CD4-positive, alpha-beta T cell treated with Interleukin-4 for 4 hours (primary cell): ENCODE measurements at regions not wholly inside any gene's neighbourhood (a gene's known extent, or its start where the extent isn't known, plus 50 kb on each side); places are given as distances from the start of the nearest gene placed in this dataset.
A peak's percentile ranks its signal among the peaks of the same experiment; 100 is the strongest.
"Not testable (repeated sequence)": the region's sequence is repeated elsewhere in the genome, so short reads cannot be mapped to it uniquely, and the experiment has no call there.

Experiments used
- DNase-seq: peaks from one replicate; pipeline ENCODE4 v3.0.0-alpha.2; 2020

GRCh38 chr12:47340411-47341015 lies 260.8 kb upstream of the AMIGO2 start:
- no peak for DNase-seq

DNA sequence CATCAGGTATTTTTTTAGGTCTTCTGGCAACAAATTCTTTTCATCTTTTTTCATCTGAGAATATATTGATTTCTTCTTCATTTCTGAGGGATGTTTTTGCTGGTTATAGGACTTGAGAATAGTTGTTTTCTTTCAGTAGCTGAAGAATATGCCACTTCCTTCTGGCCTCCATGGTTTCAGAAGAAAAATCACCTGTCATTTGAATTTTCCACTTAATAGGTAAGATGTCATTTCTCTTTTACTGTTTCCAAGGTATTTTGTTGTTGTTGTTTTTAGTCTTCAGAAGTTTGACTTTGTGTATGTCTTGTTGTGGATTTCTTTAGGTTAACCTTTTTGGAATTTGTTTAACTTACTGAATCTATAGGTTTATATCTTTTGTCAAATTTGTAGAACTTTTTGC lies 257.8 kb upstream of the AMIGO2 start:
- no peak for DNase-seq

- DNase-seq = not testable (repeated sequence)
Observed at GRCh38 chr12:47333271-47333858, 253.6 kb upstream of the AMIGO2 start.

DNA sequence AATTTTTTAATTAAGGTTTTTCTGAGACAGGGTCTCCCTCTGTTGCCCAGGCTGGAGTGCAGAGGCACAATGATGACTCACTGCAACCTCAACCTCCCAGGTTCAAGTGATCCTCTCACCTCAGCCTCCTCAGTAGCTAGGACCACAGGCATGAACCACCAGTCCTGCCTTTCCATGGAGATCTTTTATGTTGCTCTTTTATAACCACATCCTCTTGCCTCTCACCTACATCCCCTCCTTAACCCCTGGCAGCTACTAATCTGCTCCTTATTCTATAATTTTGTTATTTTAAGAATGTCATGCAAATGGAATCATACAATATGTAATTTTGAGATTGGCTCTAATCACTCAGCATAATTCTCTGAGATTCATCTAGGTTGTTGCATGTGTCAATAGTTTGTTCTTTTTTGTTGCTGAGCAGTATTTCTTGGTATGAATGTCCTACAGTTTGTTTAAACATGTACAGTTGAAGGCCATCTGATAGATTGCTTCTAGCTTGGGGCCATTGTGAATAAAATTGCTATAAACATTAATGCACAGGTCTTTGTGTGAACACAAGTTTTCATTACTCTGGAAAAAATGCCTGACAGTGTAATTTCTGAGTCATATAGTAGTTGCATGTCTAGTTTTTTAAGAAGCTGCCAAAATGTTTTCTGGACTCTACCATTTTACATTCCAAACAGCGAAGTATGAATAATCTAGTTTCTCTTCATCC lies 249.2 kb upstream of the AMIGO2 start:
- peak; percentile 21 for DNase-seq

GRCh38 chr12:47326190-47326589 lies 246.4 kb upstream of the AMIGO2 start:
- DNase-seq = no peak

DNA sequence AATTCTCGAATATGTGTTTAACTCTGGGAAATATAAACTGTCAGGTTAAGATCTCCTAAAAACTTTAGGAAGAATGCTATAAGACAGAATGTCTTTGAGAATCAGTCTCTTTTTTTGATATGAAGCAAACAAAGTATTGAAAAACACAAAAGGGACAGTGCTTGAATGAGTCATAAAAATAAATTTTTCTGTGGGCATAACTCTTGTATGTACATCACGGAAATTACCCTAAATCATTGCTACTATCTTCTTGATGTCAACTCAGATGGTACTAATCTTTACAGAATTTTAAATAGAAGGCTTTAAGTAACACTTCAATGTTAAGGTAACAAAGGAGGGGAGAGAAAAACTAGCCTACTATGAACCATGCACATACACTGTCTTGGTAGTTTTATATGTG lies 244.0 kb upstream of the AMIGO2 start:
- no peak for DNase-seq

DNA sequence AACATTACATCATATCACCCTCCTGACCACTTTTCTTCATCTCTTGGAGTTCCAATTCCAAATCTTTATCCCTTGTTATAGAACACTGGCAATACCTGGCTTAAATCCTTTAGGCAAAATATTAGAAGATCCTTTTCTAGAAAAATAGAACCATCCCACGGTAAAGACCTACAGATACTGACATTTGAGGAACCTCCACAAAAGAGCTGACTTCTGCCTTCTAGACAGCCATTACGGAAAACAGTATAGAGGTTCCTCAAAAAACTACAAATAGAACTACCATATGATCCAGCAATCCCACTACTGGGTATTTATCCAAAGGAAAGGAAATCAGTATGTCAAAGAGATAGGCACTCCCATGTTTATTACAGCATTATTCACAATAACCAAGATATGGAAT lies 241.7 kb upstream of the AMIGO2 start:
- no peak for DNase-seq

DNA sequence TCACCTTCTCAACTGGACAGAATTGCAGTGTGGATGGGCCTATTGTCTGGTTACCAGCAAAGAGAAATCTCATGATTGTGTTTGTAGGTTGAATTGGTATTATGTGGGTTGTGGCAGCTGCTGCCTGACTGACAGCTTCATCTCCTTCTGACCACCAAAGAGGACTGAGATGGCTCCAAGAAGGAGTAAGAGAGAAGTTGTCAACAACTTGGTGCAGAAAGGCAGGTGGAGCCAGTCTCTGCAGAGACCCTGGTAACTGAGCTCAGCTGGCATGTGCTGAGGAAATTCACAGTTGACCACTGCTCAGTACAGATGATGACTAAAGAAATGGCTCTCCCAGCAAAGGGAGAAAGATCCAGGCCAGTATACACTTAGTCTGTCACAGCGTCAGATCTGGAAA lies 240.0 kb upstream of the AMIGO2 start:
- no peak for DNase-seq

DNA sequence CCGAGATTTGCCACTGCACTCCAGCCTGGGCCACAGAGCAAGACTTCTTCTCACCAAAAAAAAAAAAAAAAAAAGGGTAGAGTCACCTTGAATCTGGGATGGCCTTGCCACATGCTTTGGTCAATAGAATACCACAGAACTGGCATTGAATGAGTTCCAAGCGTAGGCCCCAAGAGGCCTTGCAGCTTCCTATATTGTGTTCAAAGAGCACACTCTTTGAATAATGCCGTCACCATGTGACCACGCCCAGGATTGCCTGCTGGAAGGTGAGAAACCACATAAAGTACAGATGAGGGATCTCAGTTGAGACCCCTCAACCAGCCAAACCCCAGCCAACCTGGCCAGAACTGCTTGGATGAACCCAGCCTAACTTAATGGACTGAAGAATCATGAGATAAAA lies 239.2 kb upstream of the AMIGO2 start:
- DNase-seq = no peak

DNA sequence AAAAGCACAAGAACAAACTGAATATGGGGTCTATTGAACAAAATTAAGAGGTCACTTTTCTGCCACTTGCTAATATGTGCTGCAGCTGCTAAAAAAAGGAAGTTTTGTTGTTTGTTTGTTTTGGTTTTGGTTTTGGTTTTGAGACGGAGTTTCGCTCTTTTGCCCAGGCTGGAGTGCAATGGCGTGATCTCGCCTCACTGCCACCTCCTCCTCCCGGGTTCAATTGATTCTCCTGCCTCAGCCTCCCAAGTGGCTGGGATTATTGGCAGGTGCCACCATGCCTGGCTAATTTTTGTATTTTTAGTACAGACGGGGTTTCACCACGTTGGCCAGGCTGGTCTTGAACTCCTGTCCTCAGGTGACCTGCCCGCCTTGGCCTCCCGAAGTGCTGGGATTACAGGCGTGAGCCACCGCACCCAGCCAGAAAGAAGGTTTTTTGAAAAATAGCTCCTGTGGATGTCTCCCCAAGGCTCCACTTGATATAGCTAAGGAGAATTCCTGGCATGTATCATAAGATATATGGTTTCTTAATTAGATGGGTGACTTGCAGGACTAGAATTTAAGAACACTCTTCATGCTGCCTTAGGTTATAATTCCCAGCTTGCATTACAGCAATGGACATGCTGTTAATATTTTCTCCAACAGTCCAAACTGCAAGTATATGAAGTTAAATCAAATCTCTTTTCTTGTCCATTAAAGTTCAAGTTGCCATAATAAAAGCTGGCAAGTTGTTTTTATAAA lies 237.6 kb upstream of the AMIGO2 start:
- peak; percentile 45 for DNase-seq

DNA sequence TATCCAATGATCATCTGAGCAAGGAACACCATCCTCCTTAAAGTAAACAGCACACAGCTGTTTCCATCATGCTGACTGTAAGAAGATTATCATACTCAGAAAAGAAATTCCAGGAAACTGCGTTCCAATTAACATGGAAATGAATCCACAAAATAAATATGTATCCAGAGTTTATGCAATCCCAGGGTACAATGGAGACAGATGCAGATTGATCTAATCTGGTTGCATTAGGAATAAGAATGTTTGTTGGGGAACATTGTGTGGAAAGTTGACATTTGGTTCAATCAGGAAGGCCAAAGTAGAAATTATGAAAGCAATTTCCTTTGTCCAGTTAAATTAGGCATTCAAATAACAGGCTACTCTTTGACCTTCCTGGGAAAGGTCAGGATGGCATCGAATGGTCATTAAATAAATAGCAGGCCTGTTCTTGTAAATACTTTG lies 236.9 kb upstream of the AMIGO2 start:
- DNase-seq = no peak

DNA sequence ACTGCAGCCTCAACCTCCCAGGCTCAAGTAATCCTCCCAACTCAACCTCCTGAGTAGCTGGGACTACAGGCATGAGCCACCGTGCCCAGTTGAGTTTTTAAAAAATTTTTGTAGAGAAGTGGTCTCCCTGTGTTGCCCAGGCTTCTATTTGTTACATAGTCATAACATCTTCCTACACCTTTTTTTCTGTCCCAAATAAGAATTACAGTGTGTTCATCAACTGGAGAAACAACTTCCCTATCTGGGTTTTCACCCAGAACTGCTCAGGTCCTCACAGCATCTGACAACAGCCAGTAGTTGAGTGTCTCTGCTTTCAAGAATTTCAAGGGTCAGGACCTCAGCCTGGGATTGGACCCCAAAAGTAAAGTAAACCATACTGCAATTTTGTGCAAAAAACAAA lies 235.2 kb upstream of the AMIGO2 start:
- DNase-seq = no peak

GRCh38 chr12:47312808-47313426 lies 233.2 kb upstream of the AMIGO2 start:
- no peak for DNase-seq

DNA sequence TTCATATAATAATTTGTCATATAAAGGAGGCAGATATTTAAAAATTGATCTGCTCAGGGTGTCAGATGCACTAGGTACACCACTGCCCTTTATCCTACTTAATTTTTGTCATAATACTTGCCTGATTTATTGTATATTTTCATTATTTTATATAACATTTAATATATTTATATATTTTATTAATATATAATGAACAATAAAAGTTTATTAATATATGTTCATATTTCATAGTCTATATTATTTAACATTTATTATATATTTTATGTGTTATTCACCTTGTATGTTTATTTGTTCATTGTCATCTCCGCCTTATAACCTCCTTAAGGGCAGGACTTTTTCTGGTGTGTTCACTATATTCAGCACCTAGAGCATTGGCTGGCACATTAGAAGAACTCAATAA lies 232.4 kb upstream of the AMIGO2 start:
- DNase-seq = no peak

GRCh38 chr12:47311568-47311967 lies 231.8 kb upstream of the AMIGO2 start:
- DNase-seq = no peak

DNA sequence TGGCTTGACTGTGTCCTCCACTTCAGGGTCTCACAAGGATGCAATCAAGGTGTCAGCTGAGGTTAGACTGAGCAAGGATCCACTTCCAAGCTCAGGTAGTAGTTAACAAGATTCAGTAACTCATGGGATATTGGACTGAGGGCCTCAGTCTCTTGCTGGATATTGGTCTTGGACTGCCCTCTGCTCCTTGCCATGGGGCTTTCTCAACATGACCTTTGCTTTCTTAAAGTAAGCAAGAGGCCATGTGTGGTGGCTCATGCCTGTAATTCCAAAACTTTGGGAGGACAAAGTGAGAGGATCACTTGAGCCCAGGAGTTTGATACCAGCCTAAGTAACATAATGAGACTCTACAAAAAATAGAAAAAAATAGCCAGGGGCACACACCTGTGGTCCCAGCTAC lies 231.3 kb upstream of the AMIGO2 start:
- no peak for DNase-seq

- no peak for DNase-seq
Observed at GRCh38 chr12:47308672-47309071, 228.9 kb upstream of the AMIGO2 start.

DNA sequence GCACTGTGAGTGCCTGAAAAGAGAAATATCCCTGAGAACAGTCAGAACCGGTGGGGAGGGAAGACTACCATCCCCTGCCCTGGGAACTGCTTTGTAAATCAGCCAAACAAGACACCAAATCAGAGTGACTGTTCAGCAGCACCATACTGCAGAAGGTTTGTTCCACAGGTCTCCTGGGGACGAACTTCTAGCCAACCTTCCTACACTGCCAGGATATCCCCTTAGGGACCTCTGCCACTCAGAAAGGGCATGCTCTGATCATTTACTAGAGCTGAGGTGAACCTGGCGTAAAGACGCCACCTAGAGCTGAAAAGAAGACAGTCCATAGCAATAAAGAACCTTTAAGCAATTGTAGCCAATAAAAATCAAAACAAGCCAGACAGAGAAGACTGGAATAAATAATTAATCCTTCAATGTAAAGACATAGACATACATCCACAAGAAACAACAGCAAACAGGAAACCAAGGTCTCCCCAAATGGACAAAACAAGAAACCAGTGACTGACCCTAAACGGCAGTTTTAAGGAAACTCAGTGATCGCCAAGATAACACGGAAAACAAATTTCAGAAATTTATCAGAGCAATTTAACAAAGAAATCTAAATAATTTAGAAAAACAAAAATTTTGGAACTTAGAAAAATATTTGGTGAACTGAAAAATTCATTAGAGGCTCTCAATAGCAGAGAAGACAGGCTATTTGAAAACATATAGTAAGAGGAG lies 228.1 kb upstream of the AMIGO2 start:
- peak; percentile 82 for DNase-seq

GRCh38 chr12:47306773-47307679 lies 227.3 kb upstream of the AMIGO2 start:
- DNase-seq = peak; percentile 67

DNA sequence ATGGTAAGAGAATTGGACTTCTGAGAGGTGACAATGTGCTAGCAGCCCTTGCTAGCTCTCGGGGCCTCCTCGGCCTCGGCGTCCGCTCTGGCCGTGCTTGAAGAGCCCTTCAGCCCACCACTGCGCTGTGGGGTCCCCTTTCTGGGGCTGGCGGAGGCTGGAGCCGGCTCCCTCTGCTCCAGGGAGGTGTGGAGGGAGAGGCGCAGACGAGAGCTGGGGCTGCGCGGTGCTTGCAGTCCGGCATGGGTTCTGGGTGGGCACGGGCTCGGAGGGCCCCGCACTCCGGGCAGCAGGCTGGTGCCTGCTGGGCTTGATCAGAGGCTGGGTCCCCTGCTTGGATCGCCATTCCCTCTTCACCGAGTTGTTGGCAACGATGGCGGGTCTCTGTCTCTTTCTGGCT lies 226.4 kb upstream of the AMIGO2 start:
- no peak for DNase-seq

- DNase-seq = no peak
Observed at GRCh38 chr12:47305464-47305863, 225.7 kb upstream of the AMIGO2 start.
